Midbrain (tissue), 1 donor: ENCODE measurements at regions not wholly inside any gene's neighbourhood (a gene's known extent, or its start where the extent isn't known, plus 50 kb on each side); places are given as distances from the start of the nearest gene placed in this dataset.

Experiments
- DNase-seq: peaks from one replicate; lab custom pipeline; 2025; lab: John Stamatoyannopoulos, UW

DNA sequence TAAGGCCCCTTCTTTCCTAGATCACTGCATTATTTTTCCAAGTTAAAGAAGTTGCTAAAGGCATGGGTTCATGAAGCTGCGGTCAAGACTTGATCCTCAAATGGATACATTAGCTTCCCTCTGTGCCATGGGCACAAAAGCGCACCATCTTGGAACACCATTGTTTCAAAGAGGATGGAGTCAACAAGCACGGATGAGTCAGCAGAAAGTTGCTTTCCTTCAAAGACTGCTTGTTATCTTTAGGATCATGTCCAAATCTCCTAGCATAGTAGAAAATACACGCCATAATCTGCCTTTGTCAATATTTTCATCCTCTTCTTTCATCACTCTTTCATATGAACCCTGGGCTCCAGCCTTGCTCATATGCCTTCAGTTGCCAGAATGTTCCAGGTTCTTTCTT lies 226.8 kb upstream of the GATB start:
- no peak for DNase-seq

DNA sequence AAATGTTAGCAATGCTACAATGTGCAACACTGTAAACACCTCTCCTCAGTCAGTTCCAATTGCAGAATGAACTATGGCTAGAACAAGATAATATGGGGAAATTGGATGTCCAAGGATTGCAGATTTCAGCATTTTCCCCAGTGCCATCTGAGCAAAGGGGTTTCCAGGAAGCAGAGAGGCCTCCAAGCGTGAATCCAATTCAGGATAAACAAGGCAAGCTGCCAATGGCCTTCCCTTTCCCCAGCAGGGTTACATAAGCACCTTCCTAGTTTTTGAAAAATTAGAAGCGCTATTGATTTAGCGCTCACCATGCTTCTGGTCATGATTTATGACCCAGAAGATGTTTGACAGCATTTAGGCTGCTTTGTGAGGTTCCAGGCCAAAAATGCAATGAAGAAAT lies 223.0 kb upstream of the GATB start:
- no peak for DNase-seq

DNA sequence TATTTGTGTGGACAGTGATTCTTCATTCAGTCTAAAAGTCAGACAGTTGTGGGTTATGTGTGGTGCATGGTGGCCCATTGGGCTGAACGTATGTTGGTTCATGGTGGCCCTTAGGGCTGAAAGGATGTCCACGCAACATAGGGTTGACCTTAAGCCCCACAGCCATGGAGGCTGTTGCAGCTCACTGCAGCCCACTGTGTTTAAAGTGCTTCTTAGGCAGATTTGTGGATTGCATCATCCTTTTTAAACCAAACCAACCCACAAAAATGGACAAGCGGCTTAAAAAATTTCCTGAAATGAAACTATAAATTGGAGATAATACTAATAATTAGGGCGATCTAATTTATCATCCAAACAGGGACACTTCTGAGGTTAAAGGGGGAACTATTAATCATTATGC lies 219.0 kb upstream of the GATB start:
- DNase-seq, result no peak

- DNase-seq, result no peak
Observed at GRCh38 chr4:151968643-151969042, 207.8 kb upstream of the GATB start.

- no peak for DNase-seq
Observed at GRCh38 chr4:151967074-151967473, 206.3 kb upstream of the GATB start.

DNA sequence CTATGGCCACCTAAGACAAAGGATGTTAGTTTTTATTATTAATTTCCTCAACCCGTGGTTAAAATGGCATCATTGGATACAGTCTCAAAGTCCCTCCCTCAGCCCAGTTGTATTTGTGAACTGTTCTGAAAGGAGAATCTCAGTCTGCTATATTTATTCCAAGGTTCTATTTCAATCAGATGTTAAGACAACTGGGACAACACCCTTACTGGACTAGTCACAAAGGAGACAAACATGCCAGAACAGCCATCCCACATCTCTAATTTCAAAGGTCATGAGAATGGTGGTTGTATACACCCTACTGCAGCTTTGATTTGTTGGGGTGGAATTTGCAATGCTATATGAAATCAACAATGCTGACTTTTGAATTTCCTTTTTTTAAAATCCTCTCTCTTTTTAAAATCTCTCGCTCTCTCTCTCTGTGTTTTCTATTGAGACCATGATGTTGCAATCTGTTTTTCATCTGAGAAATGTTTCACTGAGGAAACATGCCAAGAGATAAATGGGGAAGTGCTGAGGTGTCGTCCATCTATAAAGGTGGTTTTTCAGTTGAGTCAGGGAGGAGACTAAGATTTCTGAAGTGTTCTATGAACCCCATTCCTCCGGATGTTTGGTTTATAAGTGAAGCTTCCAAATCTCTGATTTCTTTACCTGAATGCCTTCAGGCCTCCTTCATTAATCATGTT lies 201.5 kb upstream of the GATB start:
- no peak for DNase-seq

DNA sequence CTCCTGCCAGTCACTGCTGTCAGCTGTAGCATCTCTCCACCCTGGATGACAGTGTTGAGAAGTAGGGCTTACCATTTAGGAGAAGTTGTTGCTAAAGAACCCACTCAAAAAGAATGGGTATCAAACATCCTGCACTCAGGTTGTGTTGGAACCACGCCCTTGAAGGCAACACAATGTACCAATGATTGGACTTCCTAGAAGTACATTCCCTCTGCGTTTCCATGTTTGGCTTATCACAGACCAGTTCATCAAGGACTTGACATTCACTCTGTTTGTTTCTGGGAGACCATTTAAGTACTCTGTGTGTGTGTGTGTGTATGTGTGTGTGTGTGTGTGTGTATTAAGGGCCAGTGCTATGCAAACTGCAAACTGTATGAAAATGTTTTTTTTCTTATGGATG lies 200.6 kb upstream of the GATB start:
- DNase-seq, result no peak

- DNase-seq, result no peak
Observed at GRCh38 chr4:151960449-151961230, 199.8 kb upstream of the GATB start.

GRCh38 chr4:151957153-151957552 lies 196.3 kb upstream of the GATB start:
- DNase-seq, result no peak

- DNase-seq, result no peak
Observed at GRCh38 chr4:151955721-151956380, 195.0 kb upstream of the GATB start.

- no peak for DNase-seq
Observed at GRCh38 chr4:151953795-151954372, 193.1 kb upstream of the GATB start.

GRCh38 chr4:151953312-151953711 lies 192.5 kb upstream of the GATB start:
- no peak for DNase-seq

DNA sequence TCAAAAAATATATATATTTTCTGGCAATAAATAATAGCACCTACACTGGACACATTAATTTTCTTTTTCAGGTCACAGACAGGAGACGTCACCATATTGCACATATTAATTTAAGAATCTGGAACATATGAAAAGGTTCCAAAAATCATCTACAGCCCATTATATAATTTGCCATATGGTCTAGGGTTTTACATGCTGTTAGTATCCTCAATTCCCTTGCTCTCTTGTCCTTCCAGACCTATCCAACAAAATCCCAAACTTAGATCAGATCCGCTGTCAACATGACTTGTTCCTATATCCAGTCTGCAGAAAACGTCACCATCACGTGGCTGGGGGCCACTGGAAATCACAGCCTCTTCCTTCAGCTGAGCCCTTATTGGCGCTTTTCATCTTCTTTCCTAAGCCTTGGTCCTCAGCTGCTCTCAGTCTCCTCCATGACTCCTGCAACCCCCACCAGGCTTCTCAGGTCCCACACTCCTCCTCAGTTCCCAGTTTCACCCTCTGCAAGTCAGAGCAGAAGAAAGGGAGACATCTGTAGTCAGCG lies 192.0 kb upstream of the GATB start:
- no peak for DNase-seq

- no peak for DNase-seq
Observed at GRCh38 chr4:151952137-151952536, 191.3 kb upstream of the GATB start.

DNA sequence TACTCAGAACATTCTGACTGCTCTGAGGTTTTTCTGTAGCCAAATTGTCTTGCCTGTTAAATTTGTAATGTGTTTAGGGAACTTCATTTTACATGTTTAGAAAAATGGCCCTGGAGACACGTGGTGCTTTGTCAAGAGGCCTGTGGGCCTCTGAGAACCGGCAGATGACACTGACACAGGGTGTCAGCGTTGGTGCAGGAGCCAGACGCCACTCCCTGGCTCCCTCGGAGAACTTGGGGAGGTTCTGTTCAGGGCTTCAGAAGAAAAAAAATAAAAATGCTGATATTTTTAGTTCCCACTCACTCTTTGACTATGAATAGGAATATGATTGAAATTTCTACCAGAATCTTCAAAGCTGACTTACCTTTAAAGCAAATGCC lies 190.9 kb upstream of the GATB start:
- no peak for DNase-seq

DNA sequence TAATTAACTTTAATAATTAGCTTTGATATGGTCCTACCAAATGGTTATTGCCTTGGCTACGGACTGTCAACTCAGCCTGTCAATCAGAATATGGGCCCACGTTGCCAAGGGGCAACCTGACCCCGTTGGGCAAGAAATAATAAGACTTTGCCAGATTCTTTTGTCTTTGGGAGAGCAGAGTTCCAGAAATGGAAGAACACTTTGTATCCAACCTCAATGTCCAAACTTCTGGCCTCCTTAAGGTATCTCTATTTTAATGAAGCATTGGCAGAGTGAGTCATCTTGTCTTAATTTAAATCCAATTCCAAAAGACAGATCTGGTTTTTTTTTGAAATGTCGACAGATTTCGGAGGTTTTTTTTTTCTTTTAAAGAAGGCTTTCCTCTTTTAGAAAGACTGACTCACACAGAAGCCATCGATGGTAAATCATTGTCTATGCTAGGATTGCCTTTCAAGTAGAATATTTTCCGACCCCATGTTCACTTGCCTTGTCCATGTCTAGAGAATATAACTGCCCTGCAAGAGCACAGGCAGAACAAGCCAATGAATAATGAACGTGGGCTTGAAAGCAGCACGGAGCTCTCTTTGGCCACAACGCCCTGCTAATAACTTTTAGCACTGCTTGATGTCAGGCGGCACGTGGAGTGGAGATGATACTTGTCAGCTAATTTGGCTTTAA lies 190.3 kb upstream of the GATB start:
- no peak for DNase-seq

DNA sequence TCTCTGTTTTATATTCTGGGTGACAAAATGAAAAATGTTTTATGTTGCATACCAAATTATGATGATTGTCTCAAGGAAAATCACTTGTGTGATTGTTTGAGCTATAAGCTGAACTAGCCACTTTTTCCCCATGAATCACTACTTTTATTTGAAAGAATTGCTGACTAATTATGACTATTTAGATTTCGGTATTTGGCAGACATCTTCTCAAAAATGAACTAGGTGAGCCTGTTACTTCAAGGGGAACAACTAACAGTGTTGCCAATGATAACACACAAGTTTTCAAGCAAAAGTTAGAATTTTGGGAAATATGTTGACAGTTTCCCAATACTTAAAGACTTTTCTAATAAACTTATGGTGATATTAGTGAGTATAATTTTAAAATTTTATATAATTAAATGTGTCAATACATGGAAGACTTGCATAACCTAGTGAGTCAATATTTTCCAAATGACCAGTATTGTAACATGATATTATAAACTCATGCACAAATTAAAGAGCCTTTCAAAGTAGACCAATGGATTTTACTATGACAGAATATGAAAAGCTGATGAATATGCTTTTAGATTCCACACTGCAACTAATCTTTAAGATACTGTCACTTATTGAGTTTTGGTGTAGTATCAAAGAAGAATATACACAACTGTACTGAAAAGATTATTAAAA lies 187.7 kb upstream of the GATB start:
- DNase-seq, result no peak

DNA sequence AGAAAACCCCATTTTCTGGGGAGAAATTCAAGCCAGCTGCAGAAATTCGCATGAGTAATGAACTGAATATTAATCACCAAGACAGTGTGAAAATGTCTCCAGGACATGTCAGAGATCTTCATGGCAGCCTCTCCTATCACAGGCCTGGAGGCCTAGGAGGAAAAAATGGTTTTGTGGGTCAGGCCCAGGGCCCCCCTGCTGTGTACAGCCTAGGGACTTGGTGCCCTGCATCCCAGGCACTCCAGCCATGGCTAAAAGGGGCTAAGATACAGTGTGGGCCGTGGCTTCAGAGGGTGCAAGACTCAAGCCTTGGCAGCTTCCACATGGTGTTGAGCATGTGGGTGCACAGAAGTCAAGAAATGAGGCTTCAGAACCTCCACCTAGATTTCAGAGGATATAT lies 185.9 kb upstream of the GATB start:
- DNase-seq, result no peak

DNA sequence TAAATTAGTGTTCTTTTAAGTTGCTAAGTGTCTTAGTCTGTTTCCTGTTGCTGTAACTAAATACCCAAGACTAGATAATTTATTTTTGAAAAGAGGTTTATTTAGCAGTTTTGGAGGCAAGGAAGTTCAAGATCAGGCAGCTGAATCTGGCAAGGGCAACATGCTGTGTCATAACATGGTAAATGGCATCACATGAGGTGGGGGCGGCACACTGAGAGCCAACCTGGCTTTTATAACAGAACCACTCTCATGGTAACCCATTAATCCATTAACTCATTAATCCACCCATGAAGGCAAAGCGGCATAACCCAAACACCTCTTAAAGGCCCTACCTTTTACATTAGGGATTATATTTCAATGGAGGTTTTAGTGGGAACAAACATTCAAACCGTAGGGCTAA lies 182.2 kb upstream of the GATB start:
- DNase-seq, result no peak

GRCh38 chr4:151940926-151941617 lies 180.3 kb upstream of the GATB start:
- DNase-seq, result no peak

DNA sequence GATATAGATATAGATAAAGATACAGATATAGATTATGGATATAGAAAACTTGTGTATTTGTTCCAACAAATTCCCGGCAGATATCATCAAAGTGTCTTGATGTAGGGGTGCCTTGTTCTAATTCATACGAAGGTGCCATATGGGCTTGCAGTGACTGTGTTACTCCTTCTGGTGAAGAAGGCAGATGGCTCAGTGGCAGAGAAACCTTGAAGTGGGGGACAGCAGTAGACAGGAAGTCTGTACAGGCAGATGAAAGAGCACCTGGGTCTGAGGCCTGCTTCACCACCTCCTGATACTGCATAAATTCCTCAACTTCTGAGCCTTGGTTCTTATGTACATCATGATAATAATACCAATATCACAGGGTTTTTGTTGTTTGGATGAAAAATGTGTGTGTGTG lies 179.5 kb upstream of the GATB start:
- DNase-seq, result no peak
